Osteocyte (in vitro differentiated cells): ENCODE measurements at regions not wholly inside any gene's neighbourhood (a gene's known extent, or its start where the extent isn't known, plus 50 kb on each side); places are given as distances from the start of the nearest gene placed in this dataset.

Experiments
- DNase-seq: peaks from one replicate; pipeline ENCODE4 v3.0.0; 2021; ENCODE audit warnings: mixed read lengths; ENCODE audit not compliant: unreplicated experiment; ENCODE audit errors: extremely low spot score
- H3K27ac Mint-ChIP-seq: one replicate; pipeline ENCODE4 v1.8.0; 2021; ENCODE audit warnings: mild to moderate bottlenecking, mixed read lengths; ENCODE audit not compliant: unreplicated experiment
- H3K27me3 Mint-ChIP-seq: one replicate; pipeline ENCODE4 v1.8.0; 2021; ENCODE audit warnings: mixed read lengths; ENCODE audit not compliant: unreplicated experiment
- H3K36me3 Mint-ChIP-seq: one replicate; pipeline ENCODE4 v1.8.0; 2021; ENCODE audit warnings: mixed read lengths; ENCODE audit not compliant: unreplicated experiment
- H3K4me1 Mint-ChIP-seq: one replicate; pipeline ENCODE4 v1.8.0; 2021; ENCODE audit warnings: mixed read lengths; ENCODE audit not compliant: unreplicated experiment
- H3K4me3 Mint-ChIP-seq: one replicate; pipeline ENCODE4 v1.8.0; 2021; ENCODE audit warnings: mild to moderate bottlenecking, moderate library complexity, mixed read lengths; ENCODE audit not compliant: unreplicated experiment
- H3K9me3 Mint-ChIP-seq: one replicate; pipeline ENCODE4 v1.8.0; 2021; ENCODE audit warnings: mixed read lengths; ENCODE audit not compliant: unreplicated experiment
- CTCF ChIP-seq: fragments of 200-600 bp; sonication (generic); IDR thresholded peaks from 2 replicates; pipeline ENCODE4 v1.5.0; 2021; ENCODE audit warnings: antibody characterized with exemption, mild to moderate bottlenecking, moderate library complexity

GRCh38 chr6:44042261-44042988 is 84.8 kb downstream of the MRPL14 start:
- H3K36me3 Mint-ChIP-seq, result no peaks in the 10 kb centered on the region
- DNase-seq, result no peak
- peaks cover 26% of the 10 kb centered on the region for H3K4me1 Mint-ChIP-seq
- no peaks in the 10 kb centered on the region for H3K9me3 Mint-ChIP-seq
- no peak overlapping the region for H3K27ac Mint-ChIP-seq
- TF ChIP-seq CTCF, result no peak
- H3K27me3 Mint-ChIP-seq, result no peaks in the 10 kb centered on the region
- no peak overlapping the region for H3K4me3 Mint-ChIP-seq

- no peak for DNase-seq
- H3K27me3 Mint-ChIP-seq, result no peaks in the 10 kb centered on the region
- peaks cover 27% of the 10 kb centered on the region for H3K4me1 Mint-ChIP-seq
- no peaks in the 10 kb centered on the region for H3K9me3 Mint-ChIP-seq
- H3K4me3 Mint-ChIP-seq, result peak overlapping the region; percentile 19
- H3K27ac Mint-ChIP-seq, result no peak overlapping the region
- no peak for TF ChIP-seq CTCF
- no peaks in the 10 kb centered on the region for H3K36me3 Mint-ChIP-seq
These were observed 85.6 kb downstream of the MRPL14 start for GRCh38 chr6:44041461-44042260.

- peak overlapping the region; percentile 59 for H3K27ac Mint-ChIP-seq
- H3K9me3 Mint-ChIP-seq, result peaks cover under 1% of the 10 kb centered on the region
- H3K4me1 Mint-ChIP-seq, result peaks cover 35% of the 10 kb centered on the region
- no peak for TF ChIP-seq CTCF
- H3K36me3 Mint-ChIP-seq, result no peaks in the 10 kb centered on the region
- no peak overlapping the region for H3K4me3 Mint-ChIP-seq
- DNase-seq, result no peak
- no peaks in the 10 kb centered on the region for H3K27me3 Mint-ChIP-seq
These were observed 86.5 kb downstream of the MRPL14 start for GRCh38 chr6:44040786-44041185.

- Mint-ChIP-seq H3K36me3 (no peaks in the 10 kb centered on the region), H3K4me1 (peaks cover 44% of the 10 kb centered on the region), H3K27ac (peak overlapping the region; percentile 59), H3K27me3 (no peaks in the 10 kb centered on the region), H3K9me3 (peaks cover 3% of the 10 kb centered on the region), H3K4me3 (no peak overlapping the region)
- DNase-seq, result no peak
- TF ChIP-seq CTCF, result no peak
These were observed 87.4 kb downstream of the MRPL14 start for GRCh38 chr6:44039839-44040350.

GRCh38 chr6:44039191-44039719 is 88.0 kb downstream of the MRPL14 start:
- Mint-ChIP-seq H3K4me1 (peaks cover 49% of the 10 kb centered on the region), H3K27me3 (no peaks in the 10 kb centered on the region), H3K9me3 (peaks cover 3% of the 10 kb centered on the region), H3K36me3 (no peaks in the 10 kb centered on the region), H3K27ac (no peak overlapping the region), H3K4me3 (no peak overlapping the region)
- no peak for DNase-seq
- no peak for TF ChIP-seq CTCF
